ENCODE measurements at regions not wholly inside any gene's neighbourhood (a gene's known extent, or its start where the extent isn't known, plus 50 kb on each side); places are given as distances from the start of the nearest gene placed in this dataset.
"Not testable (repeated sequence)": the region's sequence is repeated elsewhere in the genome, so short reads cannot be mapped to it uniquely, and the experiment has no call there.

DNA sequence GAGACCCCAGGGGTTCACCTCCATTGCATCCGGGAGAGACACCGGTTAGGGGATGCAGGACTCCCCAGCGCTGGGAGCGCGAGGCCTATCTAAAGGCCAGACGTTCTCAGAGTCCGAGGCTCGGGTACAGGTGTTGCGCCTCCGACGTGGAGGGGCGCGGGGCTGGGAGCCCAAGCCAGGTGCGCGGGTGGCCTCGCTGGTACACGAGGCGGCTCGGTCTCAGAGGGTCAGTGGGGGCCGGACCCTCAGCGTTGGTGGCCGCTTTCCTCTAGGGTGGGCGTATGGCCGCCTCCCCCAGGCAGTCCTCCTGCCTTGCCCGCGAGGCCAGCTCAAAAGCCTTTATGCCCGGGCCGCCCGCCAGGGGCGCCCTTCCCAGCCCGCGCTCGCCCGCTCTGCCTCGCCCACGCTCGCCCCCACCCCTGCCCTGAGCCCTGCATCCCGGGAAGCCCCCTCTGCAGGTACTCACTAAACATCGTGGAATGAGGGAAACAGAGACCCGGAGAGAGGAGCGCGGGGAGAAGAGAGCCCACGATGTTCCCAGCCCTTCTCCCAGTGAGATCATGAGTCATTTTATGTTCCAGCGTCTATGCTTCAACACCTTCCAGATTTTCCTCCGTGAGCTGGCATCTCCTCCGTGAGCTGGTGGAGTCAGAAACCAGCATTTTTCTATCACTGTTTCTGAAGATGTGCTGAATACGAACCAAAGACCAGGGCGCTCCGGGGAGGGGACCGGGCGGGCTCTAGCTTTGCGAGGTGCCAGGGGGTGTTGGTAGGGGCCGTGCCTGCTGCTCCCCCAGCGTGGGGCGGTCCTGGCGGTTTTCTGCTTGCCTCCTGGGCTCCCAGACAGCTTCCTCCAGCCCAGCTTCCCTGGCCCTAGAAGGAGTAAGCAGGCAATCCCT lies 73.8 kb downstream of the DIO3 start:
- DNase-seq (ENCODE audit: low spot score) (peak; percentile 5), FAIRE-seq (no peak)

DNA sequence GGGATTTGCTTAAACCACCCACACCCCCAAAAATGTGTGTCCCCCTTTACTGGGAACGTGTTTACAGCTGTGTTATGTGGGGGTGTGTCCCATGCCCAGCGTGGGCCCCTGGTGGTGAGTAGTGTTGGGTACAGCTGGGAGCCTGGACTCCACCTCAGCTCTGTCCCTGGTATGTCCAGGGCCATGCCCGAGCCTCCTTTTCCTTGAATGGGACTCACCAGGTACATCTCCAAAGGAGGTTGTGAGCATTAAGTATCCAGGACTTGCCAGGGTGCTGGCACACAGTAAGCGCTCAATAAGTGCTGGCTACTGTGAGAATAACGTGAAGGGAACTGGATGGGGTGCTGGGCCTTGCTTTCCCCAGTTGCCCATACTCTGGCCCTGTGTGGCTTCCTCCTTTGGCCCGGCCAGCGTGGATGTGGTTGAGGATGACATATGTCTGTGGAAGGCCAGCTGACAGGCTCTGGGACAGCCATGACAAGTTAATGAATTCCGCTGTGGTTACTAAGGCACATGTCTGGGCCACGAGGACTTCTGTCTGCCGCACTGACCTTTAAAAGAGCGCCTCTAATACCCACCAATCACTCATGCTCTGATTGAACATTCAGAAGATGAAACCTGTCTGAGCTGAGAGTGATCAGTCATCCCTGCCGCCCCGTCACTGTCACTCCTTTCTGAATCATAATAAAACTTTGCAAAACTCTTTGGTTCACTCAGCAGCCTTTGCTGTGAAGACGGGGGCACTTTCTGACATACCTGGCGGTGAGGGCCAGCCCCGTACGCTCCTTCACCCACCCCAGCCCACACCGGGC lies 74.7 kb downstream of the DIO3 start:
- DNase-seq (ENCODE audit: low spot score) (peak; percentile 66), FAIRE-seq (no peak)

DNA sequence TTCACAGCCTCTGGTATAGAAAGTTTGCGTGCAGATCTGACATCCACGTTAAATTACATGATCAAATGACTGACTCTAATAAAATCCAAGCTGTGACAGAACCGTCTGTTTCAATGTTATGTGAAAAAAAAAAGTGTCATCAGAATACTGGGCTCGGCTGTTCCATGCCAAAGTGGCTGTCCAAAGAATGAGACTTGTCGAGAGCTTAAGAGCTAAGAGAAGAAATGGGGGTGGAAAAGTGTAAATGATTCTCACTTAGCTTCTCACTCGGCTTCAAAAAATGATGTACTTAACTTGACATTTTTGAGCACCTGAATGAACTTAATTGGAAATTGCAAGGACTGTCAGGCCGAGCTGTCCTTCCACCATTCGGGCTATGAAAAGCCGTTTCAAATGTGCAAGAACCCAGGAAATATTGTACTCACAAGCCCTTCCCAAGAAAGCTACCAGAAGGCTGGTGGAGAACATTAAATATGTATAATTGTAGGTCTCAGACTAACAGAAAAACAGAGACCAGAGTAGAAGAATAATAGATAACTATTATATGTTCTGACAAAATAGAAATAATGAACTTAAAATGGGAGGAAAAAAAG lies 78.0 kb downstream of the DIO3 start:
- no peak for DNase-seq (ENCODE audit: low spot score)
- no peak for FAIRE-seq

DNA sequence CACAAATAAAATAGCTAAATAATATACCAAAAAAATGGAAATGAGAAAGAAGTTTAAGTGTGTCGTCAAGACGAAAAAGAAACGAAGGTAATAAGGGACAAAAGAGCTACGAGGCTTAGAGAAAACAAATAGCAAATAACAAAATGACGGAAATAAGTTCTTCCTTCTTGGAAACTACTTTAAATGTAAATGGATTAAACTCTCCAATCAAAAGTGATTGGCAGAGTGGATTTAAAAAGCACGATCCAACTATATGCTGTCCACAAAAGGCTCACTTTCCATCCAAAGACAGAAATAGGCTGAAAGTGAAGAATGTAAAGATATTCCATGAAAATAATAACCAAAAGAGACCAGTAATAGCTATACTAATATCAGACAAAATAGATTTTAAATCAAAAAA lies 82.4 kb downstream of the DIO3 start:
- FAIRE-seq (no peak), DNase-seq (ENCODE audit: low spot score) (no peak)

DNA sequence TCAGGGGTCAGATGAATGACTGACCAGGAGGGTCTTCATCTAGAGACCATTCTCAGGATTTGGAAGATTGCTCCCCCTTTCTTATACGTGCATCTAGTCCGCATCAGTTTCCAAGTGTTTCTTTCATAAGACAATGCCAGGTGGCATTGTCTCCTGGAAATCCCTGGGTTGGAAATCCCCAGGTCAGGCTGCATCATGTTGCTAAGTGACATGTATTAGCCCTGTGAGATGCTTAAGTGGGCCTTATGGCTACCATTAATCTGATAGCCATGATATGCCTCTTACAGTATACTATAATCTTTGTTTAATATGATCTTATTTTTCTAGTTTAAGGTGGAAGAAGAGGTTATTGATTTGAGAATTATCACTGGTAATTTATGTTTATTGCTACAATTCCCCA lies 92.8 kb downstream of the DIO3 start:
- DNase-seq (ENCODE audit: low spot score), result no peak
- no peak for FAIRE-seq

DNA sequence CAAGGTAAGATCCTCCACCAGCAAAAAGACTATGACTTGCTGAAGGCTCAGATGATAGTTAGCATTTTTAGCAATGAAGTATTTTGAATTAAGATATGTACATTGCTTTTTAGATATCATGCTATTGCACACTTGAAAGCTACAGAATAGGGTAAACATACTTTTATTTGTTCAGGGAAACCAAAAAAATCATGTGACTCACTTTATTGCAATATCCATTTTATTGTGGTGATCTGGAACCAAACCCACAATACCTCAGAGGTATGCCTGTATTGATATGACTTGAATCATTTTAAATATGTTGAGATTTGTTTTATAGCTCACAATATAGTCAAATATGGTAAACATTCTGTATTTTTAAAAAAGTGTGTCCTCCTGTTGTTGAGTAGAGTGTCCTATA lies 96.1 kb downstream of the DIO3 start:
- DNase-seq (ENCODE audit: low spot score) (no peak), FAIRE-seq (no peak)

DNA sequence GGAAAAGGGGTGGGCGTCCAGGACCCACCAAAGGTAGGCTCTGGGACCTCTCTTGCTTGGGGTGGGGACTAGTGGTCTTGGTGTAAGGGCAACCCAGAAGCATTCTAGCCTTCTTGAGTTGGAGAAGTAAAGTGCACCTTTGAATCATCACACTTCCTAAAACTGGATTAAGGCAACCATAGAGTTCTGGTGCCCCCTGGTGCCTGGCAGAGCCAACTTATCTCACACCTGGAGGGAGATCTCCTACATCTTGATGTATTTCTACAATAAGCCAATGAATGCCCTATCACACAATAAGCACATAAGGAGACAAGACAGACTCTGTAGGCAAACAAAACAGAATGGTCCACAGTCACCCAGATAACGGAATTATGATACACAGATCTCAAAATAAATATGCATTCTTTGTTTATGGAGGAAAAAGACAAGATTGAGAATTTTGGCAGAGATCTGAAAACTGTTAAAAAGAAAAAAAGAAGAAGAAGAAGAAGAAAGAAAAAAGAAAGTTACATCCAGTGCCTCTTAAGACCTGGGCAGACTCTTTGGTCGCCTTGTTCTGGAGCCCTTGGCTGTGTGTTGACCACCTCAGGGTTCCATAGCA lies 95.9 kb upstream of the PPP2R5C start:
- FAIRE-seq, result no peak

DNA sequence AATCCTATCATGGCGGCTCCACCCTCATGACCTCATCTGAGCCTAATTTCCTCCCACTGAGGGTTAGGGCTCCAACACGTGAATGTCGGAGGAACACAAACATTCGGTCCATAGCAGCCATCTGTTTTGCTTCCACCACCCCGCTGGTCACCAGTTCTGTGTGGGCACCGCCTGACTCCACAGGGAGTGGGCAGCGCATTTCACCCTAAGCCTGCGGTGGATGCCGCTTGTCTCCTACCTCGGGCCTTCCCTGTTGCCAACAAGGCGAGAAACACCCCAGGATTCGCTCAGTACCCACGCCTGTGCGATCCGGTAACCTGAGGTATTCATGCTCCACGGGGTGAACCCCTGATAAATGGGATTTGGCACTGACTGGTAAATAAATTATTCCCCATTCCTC lies 95.2 kb upstream of the PPP2R5C start:
- FAIRE-seq (no peak), DNase-seq (ENCODE audit: low spot score) (no peak)

More for the DNA sequence above, 95.9 kb upstream of the PPP2R5C start:
- DNase-seq (ENCODE audit: low spot score), result peak; percentile 20

DNA sequence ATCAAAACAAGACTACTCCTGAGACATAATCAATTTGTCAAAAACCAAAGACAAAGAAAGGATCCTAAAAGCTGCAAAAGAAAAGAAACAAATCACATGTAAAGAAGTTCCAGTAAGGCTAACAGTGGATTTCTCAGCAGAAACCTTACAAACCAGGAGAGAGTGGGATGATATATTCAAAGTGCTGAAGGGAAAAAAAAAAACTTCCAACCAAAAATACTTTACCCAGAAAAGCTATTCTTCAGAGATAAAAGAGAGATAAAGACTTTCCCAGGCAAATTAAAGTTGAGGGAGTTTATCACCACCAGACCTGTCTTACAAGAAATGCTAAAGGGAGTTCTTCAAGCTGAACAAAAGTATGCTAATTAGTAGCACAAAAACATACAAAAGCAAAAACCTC lies 91.9 kb upstream of the PPP2R5C start:
- FAIRE-seq (no peak), DNase-seq (ENCODE audit: low spot score) (no peak)

DNA sequence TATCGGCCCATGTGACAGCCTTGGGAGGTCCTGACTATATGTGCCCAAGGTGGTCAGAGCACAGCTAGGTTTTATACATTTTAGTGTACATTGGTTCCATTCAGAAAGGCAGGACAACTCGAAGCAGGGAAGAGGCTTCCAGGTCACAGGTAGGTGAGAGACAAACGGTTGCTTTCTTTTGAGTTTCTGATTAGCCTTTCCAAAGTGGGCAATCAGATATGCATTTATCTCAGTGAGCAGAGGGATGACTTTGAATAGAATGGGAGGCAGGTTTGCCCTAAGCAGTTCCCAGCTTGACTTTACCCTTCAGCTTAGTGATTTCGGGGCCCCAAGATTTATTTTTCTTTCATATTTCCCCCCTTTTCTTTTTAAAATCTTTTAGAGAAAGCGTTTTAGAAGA lies 87.6 kb upstream of the PPP2R5C start:
- DNase-seq (ENCODE audit: low spot score), result no peak
- FAIRE-seq, result no peak

DNA sequence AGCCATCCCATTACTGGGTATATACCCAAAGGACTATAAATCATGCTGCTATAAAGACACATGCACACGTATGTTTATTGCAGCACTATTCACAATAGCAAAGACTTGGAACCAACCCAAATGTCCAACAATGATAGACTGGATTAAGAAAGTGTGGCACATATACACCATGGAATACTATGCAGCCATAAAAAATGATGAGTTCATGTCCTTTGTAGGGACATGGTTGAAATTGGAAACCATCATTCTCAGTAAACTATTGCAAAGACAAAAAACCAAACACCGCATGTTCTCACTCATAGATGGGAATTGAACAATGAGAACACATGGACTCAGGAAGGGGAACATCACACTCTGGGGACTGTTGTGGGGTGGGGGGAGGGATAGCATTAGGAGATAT lies 85.7 kb upstream of the PPP2R5C start:
- DNase-seq (ENCODE audit: low spot score); FAIRE-seq: not testable (repeated sequence)

DNA sequence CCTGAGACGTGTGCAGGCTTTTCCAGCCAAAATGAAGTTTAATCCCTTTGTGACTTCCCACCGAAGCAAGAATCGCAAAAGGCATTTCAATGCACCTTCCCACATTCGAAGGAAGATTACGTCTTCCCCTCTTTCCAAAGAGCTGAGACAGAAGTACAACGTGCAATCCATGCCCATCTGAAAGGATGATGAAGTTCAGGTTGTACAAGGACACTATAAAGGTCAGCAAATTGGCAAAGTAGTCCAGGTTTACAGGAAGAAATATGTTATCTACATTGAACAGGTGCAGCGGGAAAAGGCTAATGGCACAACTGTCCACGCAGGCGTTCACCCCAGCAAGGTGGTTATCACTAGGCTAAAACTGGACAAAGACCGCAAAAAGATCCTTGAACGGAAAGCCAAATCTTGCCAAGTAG lies 83.6 kb upstream of the PPP2R5C start:
- DNase-seq (ENCODE audit: low spot score); FAIRE-seq: not testable (repeated sequence)

DNA sequence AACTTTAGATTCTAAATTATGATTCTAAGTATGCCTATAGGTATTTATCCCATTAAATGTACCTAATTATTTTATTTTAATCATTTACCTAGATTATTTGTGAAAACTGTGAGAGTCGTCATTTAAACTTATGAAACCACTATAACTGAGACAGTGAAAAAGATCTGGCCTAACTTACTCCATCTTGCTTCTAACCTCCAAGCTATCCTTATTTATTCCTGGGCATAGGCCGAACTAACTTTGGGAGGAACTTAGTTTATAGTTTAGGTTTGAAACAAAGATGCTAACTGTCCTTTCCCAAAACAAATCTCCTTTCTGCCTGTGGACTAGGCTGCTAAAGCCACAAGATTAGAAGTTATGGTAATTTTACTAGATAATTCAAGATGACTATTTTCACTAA lies 79.7 kb upstream of the PPP2R5C start:
- FAIRE-seq, result no peak

DNA sequence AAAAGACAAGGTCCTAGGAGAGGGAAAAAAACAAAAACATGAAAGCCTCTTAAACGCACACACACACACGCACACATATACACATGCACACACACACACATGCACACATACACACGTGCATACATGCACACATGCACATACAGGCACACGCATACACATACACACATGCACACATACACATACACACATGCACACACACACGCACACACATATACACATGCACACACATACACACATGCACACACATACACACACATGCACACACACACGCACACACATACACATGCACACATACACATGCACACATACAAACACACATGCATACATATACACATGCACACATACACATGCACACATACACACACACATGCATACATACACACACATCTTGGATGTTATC lies 78.1 kb upstream of the PPP2R5C start:
- DNase-seq (ENCODE audit: low spot score), result no peak
- no peak for FAIRE-seq

More for the DNA sequence above, 79.7 kb upstream of the PPP2R5C start:
- DNase-seq (ENCODE audit: low spot score), result no peak

DNA sequence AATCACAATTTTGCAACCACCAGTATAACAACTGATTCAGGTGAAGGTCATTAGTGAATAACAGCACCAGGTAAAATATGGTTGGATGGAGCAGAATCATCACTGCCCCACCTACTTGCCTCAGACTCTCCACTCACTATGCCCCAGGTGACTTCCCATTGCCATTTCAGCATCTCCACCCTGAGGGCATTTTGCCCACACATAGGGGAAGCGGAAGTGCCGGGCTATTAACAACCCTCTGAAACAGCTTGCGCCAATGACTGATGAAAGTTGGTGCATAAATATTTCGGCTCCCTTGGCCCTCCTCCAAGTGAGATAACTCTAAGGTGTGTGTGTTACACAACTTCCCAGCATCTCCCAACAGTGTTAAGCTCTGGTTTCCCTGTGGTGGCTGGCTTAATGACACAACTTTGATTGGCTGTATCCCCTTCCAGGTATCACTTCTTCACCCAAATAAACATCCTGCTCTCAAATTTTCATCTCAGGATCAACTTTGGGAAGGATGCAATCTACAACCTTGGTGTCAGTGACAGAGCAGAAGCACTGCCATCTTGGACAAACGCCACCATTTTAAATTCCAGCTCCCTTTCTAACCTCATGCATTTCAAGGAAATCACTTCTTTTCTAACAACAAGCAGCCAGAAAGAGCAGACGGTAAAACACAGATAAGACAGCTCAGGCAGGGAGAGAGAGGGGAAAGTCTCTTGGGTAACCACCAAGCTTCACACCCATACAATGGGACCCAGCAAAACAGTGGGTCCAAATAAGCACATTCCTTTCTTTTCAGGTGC lies 73.6 kb upstream of the PPP2R5C start:
- DNase-seq (ENCODE audit: low spot score) (no peak), FAIRE-seq (no peak)

DNA sequence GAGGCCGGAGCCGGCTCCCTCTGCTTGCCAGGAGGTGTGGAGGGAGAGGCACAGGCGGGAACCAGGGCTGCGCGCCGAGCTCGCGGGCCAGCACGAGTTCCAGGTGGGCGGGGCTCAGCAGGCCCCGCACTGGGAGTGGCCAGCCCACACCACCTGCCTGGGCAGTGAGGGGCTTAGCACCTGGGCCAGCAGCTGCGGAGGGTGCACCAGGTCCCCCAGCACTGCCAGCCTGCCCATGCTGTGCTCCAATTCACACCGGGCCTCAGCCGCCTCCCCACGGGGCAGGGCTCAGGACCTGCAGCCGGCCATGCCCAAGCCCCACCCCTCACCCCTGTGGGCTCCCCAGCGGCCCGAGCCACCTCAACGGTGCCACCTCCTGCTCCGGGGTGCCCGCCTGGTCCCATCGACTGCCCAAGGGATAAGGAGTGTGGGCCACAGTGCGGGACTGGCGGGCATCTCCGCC lies 72.4 kb upstream of the PPP2R5C start:
- DNase-seq (ENCODE audit: low spot score) (no peak), FAIRE-seq (no peak)

DNA sequence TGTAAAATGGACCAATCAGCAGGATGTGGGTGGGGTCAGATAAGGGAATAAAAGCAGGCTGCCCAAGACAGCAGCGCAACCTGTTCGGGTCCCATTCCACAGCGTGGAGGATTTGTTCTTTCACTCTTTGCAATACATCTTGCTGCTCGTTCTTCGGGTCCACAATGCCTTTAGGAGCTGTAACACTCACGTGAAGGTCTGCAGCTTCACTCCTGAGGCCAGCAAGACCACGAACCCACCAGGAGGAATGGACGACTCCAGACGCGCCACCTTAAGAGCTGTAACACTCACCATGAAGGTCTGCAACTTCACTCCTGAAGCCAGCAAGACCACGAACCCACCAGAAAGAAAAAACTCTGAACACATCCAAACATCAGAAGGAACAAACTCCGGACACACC lies 71.5 kb upstream of the PPP2R5C start:
- not testable (repeated sequence) for FAIRE-seq; DNase-seq (ENCODE audit: low spot score)

DNA sequence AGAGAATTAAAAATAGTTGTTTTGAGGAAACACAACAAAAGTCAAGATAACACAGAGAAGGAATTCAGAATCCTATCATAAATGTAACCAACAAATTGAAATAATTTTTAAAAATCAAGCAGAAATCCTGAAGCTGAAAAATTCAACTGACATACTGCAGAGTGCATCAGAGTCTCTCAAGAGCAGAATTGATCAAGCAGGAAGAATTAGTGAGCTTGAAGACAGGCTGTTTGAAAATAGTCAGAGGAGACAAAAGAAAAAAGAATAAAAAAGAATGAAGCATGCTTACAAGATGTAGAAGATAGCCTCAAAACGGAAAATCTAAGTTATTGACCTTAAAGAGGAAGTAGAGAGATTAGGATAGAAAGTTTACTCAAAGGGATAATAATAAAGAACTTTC lies 65.8 kb upstream of the PPP2R5C start:
- DNase-seq (ENCODE audit: low spot score) (no peak), FAIRE-seq (no peak)

DNA sequence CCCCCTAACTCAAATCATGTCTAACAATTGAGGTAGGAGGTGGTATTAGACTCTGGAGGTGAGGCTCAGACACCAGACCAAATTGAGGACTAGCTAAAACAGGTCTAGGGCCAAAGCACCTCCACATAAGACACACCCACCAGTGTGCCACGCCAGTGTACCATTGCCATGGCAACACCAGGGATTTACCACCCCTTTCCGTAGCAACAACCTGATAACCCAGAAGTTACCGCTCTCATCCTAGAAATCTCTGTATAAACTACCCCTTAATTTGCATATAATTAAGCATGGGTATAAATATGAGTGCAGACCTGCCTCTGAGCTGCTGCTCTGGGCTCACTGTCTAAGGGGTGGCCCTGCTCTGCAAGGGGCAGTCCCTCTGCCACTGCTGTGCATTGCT lies 57.4 kb upstream of the PPP2R5C start:
- FAIRE-seq (no peak), DNase-seq (ENCODE audit: low spot score) (no peak)

DNA sequence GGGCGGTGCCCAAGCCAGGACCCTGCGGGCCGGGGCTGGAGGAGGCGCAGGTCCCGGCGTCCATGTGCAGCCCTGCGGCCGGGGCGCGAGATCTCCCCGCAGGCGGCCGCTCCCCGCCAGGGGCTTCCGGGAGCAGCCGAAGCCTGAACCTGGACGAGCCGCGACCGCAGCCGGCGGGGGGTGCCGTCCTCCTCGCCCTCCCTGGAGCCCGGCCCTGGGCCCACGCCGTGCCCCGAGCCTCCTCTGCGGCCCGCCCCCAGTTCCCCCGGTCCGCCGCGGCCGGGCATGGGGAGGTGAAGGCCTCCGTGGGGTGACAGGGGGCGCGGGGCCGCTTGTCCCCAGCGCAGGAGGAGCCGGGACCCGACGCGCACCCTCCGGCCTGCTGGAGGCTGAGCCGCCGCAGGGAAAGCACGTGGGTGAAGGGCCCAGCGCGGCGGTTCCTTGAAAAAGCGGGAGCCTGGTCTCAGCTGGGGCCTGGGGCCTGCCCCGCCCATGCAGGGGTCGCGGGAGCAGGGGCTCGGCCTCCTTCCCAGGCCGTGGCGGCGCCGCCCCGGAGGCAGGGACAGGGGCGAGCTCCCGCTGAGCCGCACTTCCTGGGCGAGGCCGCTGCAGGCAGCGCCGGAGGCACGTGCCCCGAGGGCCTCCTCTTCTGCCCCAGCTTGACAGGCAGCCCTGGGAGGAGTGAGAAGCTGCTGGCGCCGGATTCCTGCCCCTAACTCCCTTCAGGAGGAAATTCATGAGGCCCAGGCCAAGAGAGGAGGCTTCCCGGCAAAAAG lies 55.6 kb upstream of the PPP2R5C start:
- DNase-seq (ENCODE audit: low spot score), result no peak
- no peak for FAIRE-seq

All from RCC 7860 (cell line).